ENCODE measurements at regions not wholly inside any gene's neighbourhood (a gene's known extent, or its start where the extent isn't known, plus 50 kb on each side); places are given as distances from the start of the nearest gene placed in this dataset.
"Not testable (repeated sequence)": the region's sequence is repeated elsewhere in the genome, so short reads cannot be mapped to it uniquely, and the experiment has no call there.

DNA sequence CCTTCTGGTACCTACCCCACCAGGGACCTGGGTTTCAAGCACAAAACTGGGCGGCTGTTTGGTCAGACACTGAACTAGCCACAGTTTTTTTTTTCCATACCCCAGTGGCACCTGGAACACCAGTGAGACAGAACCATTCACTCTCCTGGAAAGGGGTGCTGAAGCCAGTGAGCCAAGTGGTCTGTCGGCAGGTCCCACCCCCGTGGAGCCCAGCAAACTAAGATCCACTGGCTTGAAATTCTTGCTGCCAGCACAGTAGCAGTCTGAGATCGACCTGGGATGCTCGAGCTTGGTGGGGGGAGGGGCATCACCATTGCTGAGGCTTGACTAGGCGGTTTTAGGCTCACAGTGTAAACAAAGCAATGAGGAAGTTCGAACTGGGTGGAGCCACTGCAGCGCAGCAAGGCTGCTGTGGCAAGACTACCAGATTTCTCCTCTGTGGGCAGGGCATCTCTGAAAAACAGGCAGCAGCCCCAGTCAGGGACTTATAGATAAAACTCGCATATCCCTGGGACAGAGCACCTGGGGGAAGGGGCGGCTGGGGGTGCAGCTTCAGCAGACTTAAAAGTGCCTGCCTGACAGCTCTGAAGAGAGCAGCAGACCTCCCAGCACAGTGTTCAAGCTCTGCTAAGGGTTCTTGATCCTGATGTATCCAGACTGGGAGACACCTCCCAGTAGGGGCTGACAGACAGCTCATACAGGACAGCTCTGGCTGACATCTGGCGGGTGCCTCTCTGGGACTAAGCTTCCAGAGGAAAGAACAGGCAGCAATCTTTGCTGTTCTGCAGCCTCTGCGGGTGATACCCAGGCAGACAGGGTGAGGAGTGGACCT, 223.0 kb downstream of the COX18 start:
- Histone ChIP-seq H3K27me3 (ENCODE audit: control insufficient read depth in 1 of 2, insufficient read depth in 2 of 2, low read length in 2 of 2) (no peaks in the 10 kb centered on the region), H3K9me3 (ENCODE audit: control insufficient read depth in 2 of 2, low read length in 2 of 2) (peaks cover 0 to under 1% of the 10 kb centered on the region in 2 donors), H3K4me1 (ENCODE audit: control insufficient read depth, insufficient read depth, low read length) (no peaks in the 10 kb centered on the region), H3K27ac (ENCODE audit: low read length) (no peak overlapping the region), H3K4me3 (ENCODE audit: low read length in 2 of 2) (no peak overlapping the region), H3K9ac (ENCODE audit: low read length in 2 of 2) (no peak overlapping the region), H3K36me3 (ENCODE audit: control insufficient read depth in 2 of 2, insufficient read depth in 2 of 2, low read length in 2 of 2) (no peaks in the 10 kb centered on the region)

DNA sequence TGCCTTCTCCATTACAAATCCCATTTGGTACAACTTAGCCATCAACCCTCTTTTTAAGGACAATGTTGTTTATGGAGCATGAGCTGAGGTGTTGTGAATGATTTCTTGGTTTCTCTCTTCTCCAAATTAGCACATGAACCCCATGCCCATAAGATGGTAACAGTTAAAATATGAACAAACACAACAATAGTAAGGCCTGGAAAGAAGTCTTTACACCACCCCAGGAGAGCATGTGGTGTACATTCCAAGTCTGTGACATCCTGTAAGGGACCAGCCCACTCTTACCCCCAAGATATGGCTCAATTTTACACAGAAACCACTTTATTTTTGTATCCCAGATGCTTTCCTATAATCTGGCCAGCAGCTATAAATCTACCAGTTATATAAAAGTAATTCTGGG, 226.1 kb downstream of the COX18 start:
- H3K9me3 ChIP-seq (ENCODE audit: control insufficient read depth in 2 of 2, low read length in 2 of 2): peaks cover 0 to 2% of the 10 kb centered on the region in 2 donors
- no peaks in the 10 kb centered on the region for H3K27me3 ChIP-seq (ENCODE audit: control insufficient read depth in 1 of 2, insufficient read depth in 2 of 2, low read length in 2 of 2)
- H3K9ac ChIP-seq (ENCODE audit: low read length in 2 of 2): no peak overlapping the region
- no peak overlapping the region for H3K27ac ChIP-seq (ENCODE audit: low read length)
- no peaks in the 10 kb centered on the region for H3K36me3 ChIP-seq (ENCODE audit: control insufficient read depth in 2 of 2, insufficient read depth in 2 of 2, low read length in 2 of 2)
- no peak overlapping the region for H3K4me3 ChIP-seq (ENCODE audit: low read length in 2 of 2)
- H3K4me1 ChIP-seq (ENCODE audit: control insufficient read depth, insufficient read depth, low read length): no peaks in the 10 kb centered on the region

DNA sequence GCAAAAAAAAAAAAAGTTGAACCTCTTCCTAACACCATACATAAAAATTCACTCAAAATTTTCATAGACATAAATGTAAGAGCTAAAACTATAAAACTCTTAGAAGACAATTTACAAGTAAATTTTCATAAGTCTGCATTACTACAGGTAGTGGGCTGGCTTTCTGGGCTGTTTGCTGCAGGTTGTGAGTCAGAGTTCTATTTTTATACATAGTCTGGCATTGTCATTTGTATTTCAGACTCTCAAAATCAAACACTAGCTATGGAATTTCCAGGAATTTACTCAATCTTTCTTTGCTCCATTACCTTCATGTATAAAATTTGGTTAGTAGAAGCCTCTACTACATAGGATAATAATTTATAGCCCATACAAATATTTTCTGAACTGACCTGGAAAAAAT, 227.2 kb downstream of the COX18 start:
- Histone ChIP-seq H3K9me3 (ENCODE audit: control insufficient read depth in 2 of 2, low read length in 2 of 2) (peaks cover 0 to 2% of the 10 kb centered on the region in 2 donors), H3K27me3 (ENCODE audit: control insufficient read depth in 1 of 2, insufficient read depth in 2 of 2, low read length in 2 of 2) (no peaks in the 10 kb centered on the region), H3K4me1 (ENCODE audit: control insufficient read depth, insufficient read depth, low read length) (no peaks in the 10 kb centered on the region), H3K4me3 (ENCODE audit: low read length in 2 of 2) (no peak overlapping the region), H3K36me3 (ENCODE audit: control insufficient read depth in 2 of 2, insufficient read depth in 2 of 2, low read length in 2 of 2) (no peaks in the 10 kb centered on the region), H3K27ac (ENCODE audit: low read length) (no peak overlapping the region), H3K9ac (ENCODE audit: low read length in 2 of 2) (no peak overlapping the region)

DNA sequence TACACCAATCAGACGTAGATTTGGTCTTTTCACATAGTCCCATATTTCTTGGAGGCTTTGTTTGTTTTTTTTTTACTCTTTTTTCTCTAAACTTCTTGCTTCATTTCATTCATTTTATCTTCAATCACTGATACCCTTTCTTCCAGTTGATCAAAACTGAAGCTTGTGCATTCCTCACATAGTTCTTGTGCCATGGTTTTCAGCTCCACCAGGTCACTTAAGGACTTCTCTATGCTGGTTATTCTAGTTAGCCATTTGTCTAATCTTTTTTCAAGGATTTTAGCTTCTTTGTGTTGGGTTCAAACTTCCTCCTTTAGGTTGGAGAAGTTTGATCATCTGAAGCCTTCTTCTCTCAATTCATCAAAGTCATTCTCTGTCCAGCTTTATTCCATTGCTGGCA, 229.3 kb downstream of the COX18 start:
- not testable (repeated sequence) for H3K9ac ChIP-seq (ENCODE audit: low read length in 2 of 2); H3K36me3 ChIP-seq (ENCODE audit: control insufficient read depth in 2 of 2, insufficient read depth in 2 of 2, low read length in 2 of 2); H3K27me3 ChIP-seq (ENCODE audit: control insufficient read depth in 1 of 2, insufficient read depth in 2 of 2, low read length in 2 of 2); H3K9me3 ChIP-seq (ENCODE audit: control insufficient read depth in 2 of 2, low read length in 2 of 2); H3K4me1 ChIP-seq (ENCODE audit: control insufficient read depth, insufficient read depth, low read length); H3K27ac ChIP-seq (ENCODE audit: low read length); H3K4me3 ChIP-seq (ENCODE audit: low read length in 2 of 2)

DNA sequence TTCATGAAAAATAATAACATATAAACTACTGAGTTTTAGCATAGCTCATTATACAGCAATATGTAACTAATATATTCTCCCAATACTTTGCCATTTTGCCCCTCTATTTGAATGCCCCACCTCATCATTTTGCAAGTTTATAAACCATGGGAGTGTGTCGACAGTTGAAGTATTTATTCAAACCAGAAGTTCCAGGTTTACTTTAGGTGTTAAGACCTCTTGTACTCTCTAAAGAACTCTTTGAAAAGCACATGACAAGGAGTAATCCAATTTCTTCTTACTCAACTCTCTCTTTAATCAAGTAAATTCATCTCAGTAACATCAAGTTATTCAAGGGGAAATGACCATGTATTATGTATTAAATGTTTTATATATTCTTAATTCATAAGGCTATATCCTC, 240.7 kb downstream of the COX18 start:
- Histone ChIP-seq H3K27me3 (ENCODE audit: control insufficient read depth in 1 of 2, insufficient read depth in 2 of 2, low read length in 2 of 2) (no peaks in the 10 kb centered on the region), H3K4me1 (ENCODE audit: control insufficient read depth, insufficient read depth, low read length) (no peaks in the 10 kb centered on the region), H3K27ac (ENCODE audit: low read length) (no peak overlapping the region), H3K9me3 (ENCODE audit: control insufficient read depth in 2 of 2, low read length in 2 of 2) (no peaks in the 10 kb centered on the region), H3K4me3 (ENCODE audit: low read length in 2 of 2) (no peak overlapping the region), H3K36me3 (ENCODE audit: control insufficient read depth in 2 of 2, insufficient read depth in 2 of 2, low read length in 2 of 2) (no peaks in the 10 kb centered on the region), H3K9ac (ENCODE audit: low read length in 2 of 2) (no peak overlapping the region)

DNA sequence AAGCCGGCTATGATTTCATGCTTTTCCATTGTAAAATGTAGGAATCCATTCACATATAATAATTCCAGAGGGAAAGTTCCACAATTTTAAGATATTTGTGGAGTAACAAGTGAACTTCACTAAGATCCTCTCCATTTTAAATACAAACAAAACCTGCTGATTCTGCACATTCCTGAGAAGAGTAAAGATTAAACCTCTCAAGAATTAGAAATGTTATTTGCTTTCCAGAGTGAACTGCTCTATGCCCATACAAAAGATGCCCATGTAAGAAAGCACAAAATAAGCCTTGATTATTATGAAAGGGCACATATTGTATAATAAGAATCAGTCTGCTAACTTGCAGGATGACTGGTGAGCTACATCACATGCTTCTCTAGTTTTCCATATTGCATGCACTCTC, 241.5 kb downstream of the COX18 start:
- no peaks in the 10 kb centered on the region for H3K9me3 ChIP-seq (ENCODE audit: control insufficient read depth in 2 of 2, low read length in 2 of 2)
- no peaks in the 10 kb centered on the region for H3K36me3 ChIP-seq (ENCODE audit: control insufficient read depth in 2 of 2, insufficient read depth in 2 of 2, low read length in 2 of 2)
- H3K27ac ChIP-seq (ENCODE audit: low read length): no peak overlapping the region
- no peak overlapping the region for H3K4me3 ChIP-seq (ENCODE audit: low read length in 2 of 2)
- H3K9ac ChIP-seq (ENCODE audit: low read length in 2 of 2): no peak overlapping the region
- no peaks in the 10 kb centered on the region for H3K4me1 ChIP-seq (ENCODE audit: control insufficient read depth, insufficient read depth, low read length)
- H3K27me3 ChIP-seq (ENCODE audit: control insufficient read depth in 1 of 2, insufficient read depth in 2 of 2, low read length in 2 of 2): no peaks in the 10 kb centered on the region

DNA sequence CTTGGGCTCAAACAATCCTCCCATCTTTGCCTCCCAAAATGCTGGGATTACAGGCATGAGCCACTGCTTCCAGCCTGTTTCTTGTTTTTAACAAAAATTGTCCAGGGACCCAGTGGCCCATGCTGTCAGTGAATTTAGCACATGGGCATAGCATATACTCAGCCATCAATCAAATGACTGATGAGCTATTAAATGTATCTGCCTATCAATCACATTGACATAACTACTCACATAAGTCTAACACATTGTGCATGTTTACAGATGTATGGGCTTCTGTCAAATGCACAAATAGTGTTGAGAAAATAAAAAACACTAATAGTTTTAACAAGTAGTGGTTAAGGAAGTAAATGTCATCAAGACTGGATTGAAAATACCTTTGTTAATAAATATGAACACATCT, 249.4 kb downstream of the COX18 start:
- H3K9ac ChIP-seq (ENCODE audit: low read length in 2 of 2): no peak overlapping the region
- no peaks in the 10 kb centered on the region for H3K9me3 ChIP-seq (ENCODE audit: control insufficient read depth in 2 of 2, low read length in 2 of 2)
- no peak overlapping the region for H3K27ac ChIP-seq (ENCODE audit: low read length)
- no peaks in the 10 kb centered on the region for H3K36me3 ChIP-seq (ENCODE audit: control insufficient read depth in 2 of 2, insufficient read depth in 2 of 2, low read length in 2 of 2)
- no peaks in the 10 kb centered on the region for H3K27me3 ChIP-seq (ENCODE audit: control insufficient read depth in 1 of 2, insufficient read depth in 2 of 2, low read length in 2 of 2)
- H3K4me3 ChIP-seq (ENCODE audit: low read length in 2 of 2): no peak overlapping the region
- H3K4me1 ChIP-seq (ENCODE audit: control insufficient read depth, insufficient read depth, low read length): no peaks in the 10 kb centered on the region

DNA sequence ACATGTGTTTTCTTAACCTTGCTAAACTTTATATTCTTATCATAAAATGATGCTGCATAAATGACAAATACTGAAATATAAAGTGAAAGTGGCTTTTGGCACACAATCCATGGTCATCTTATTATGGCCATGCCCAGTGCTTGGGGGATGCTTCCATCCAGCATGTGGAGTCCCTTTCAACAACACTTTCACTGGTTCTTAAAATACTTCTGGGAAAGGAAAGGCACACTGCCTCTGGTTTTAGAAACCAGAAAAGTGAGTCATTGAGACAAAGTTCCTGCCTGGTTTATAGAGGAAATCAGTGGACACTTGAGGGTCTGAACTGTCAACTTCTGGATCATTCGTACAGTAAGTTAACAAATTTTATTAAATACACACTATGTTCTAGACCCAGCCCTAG, 248.0 kb upstream of the ADAMTS3 start:
- Histone ChIP-seq H3K27me3 (ENCODE audit: control insufficient read depth in 1 of 2, insufficient read depth in 2 of 2, low read length in 2 of 2) (no peaks in the 10 kb centered on the region), H3K9ac (ENCODE audit: low read length in 2 of 2) (no peak overlapping the region), H3K4me1 (ENCODE audit: control insufficient read depth, insufficient read depth, low read length) (no peaks in the 10 kb centered on the region), H3K36me3 (ENCODE audit: control insufficient read depth in 2 of 2, insufficient read depth in 2 of 2, low read length in 2 of 2) (no peaks in the 10 kb centered on the region), H3K27ac (ENCODE audit: low read length) (no peak overlapping the region), H3K9me3 (ENCODE audit: control insufficient read depth in 2 of 2, low read length in 2 of 2) (no peaks in the 10 kb centered on the region), H3K4me3 (ENCODE audit: low read length in 2 of 2) (no peak overlapping the region)

DNA sequence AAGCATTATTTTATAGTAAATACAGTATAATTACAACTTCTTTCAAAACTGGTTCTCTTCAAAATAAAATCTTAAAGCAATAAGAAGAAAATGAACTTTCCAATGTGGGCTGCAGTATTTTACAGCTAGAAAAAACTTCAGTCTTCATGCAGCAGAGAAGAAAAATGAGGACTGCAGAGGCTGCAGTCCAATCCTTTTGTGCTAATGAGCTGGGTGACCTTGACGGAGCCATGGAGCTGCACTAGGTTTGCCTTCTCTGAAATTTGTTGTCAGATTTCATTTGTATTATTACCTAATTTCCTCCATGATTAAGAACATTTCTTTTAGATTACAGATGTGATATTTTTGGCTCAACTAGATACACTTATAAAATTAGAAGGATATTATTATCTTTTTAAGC, 245.2 kb upstream of the ADAMTS3 start:
- Histone ChIP-seq H3K9me3 (ENCODE audit: control insufficient read depth in 2 of 2, low read length in 2 of 2) (no peaks in the 10 kb centered on the region), H3K9ac (ENCODE audit: low read length in 2 of 2) (no peak overlapping the region), H3K27me3 (ENCODE audit: control insufficient read depth in 1 of 2, insufficient read depth in 2 of 2, low read length in 2 of 2) (no peaks in the 10 kb centered on the region), H3K4me3 (ENCODE audit: low read length in 2 of 2) (no peak overlapping the region), H3K27ac (ENCODE audit: low read length) (no peak overlapping the region), H3K4me1 (ENCODE audit: control insufficient read depth, insufficient read depth, low read length) (no peaks in the 10 kb centered on the region), H3K36me3 (ENCODE audit: control insufficient read depth in 2 of 2, insufficient read depth in 2 of 2, low read length in 2 of 2) (no peaks in the 10 kb centered on the region)

DNA sequence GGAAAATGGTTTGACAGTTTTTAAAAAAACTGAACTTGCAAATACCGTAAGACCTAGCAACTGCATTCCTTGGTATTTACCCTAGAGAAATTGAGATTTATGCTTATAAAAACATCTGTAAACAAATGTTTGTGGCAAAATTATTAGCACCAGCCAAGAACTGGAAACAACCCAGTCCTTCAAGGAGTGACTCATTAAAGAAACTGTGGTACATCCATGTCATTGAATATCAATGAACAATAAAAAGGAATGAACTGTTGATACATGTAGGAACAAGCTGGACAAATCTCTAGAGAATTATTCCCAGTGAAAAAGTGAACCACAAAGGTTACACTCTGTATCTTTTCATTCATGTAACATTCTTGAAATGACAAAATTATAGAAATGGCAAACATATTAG, 240.2 kb upstream of the ADAMTS3 start:
- H3K27me3 ChIP-seq (ENCODE audit: control insufficient read depth in 1 of 2, insufficient read depth in 2 of 2, low read length in 2 of 2): no peaks in the 10 kb centered on the region
- no peak overlapping the region for H3K4me3 ChIP-seq (ENCODE audit: low read length in 2 of 2)
- no peaks in the 10 kb centered on the region for H3K4me1 ChIP-seq (ENCODE audit: control insufficient read depth, insufficient read depth, low read length)
- H3K9me3 ChIP-seq (ENCODE audit: control insufficient read depth in 2 of 2, low read length in 2 of 2): no peaks in the 10 kb centered on the region
- H3K27ac ChIP-seq (ENCODE audit: low read length): no peak overlapping the region
- no peaks in the 10 kb centered on the region for H3K36me3 ChIP-seq (ENCODE audit: control insufficient read depth in 2 of 2, insufficient read depth in 2 of 2, low read length in 2 of 2)
- H3K9ac ChIP-seq (ENCODE audit: low read length in 2 of 2): no peak overlapping the region

DNA sequence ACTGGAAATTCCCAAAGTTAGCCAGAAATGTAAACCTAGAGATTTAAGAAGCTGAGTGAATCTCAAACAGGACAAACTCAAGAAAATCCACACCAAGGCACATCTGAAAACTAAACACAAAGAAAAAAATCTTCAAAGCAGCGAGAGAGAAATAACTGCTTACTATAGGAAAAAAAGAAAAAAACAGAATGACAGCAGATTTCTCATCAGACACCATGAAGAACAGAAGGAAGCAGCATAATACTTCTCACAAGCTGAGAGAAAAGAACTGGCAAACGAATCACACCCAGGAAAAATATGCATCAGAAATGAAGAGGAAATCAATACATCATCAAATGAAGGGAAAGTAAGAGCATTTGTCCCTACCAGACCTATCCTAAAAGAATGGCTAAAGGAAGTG, 236.3 kb upstream of the ADAMTS3 start:
- Histone ChIP-seq H3K36me3 (ENCODE audit: control insufficient read depth in 2 of 2, insufficient read depth in 2 of 2, low read length in 2 of 2) (no peaks in the 10 kb centered on the region), H3K27me3 (ENCODE audit: control insufficient read depth in 1 of 2, insufficient read depth in 2 of 2, low read length in 2 of 2) (no peaks in the 10 kb centered on the region), H3K4me1 (ENCODE audit: control insufficient read depth, insufficient read depth, low read length) (no peaks in the 10 kb centered on the region), H3K9me3 (ENCODE audit: control insufficient read depth in 2 of 2, low read length in 2 of 2) (no peaks in the 10 kb centered on the region), H3K9ac (ENCODE audit: low read length in 2 of 2) (no peak overlapping the region), H3K27ac (ENCODE audit: low read length) (no peak overlapping the region), H3K4me3 (ENCODE audit: low read length in 2 of 2) (no peak overlapping the region)
